GM19455 (cell line): ENCODE measurements at regions not wholly inside any gene's neighbourhood (a gene's known extent, or its start where the extent isn't known, plus 50 kb on each side); places are given as distances from the start of the nearest gene placed in this dataset.
"Not testable (repeated sequence)": the region's sequence is repeated elsewhere in the genome, so short reads cannot be mapped to it uniquely, and the experiment has no call there.

Source experiments
- ATAC-seq: cut with Tn5 transposase; IDR thresholded peaks from one replicate; pipeline ENCODE4 v1.9.1; 2021; ENCODE audit not compliant: unreplicated experiment

DNA sequence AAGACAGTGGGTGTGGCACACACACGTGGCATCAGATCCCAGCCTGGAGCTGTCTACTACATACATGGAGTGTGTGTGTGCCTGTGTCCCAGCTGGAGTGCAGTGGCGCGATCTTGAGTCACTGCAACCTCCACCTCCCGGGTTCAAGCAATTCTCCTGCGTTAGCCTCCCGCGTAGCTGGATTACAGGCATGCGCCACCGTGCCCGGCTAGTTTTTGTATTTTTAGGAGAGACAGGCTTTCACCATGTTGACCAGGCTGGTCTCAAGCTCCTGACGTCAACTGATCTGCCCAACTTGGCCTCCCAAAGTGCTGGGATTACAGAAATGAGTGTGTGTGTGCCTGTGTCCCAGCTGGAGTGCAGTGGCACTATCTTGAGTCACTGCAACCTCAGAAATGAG lies 108.8 kb downstream of the IL12A start:
- no peak for ATAC-seq

DNA sequence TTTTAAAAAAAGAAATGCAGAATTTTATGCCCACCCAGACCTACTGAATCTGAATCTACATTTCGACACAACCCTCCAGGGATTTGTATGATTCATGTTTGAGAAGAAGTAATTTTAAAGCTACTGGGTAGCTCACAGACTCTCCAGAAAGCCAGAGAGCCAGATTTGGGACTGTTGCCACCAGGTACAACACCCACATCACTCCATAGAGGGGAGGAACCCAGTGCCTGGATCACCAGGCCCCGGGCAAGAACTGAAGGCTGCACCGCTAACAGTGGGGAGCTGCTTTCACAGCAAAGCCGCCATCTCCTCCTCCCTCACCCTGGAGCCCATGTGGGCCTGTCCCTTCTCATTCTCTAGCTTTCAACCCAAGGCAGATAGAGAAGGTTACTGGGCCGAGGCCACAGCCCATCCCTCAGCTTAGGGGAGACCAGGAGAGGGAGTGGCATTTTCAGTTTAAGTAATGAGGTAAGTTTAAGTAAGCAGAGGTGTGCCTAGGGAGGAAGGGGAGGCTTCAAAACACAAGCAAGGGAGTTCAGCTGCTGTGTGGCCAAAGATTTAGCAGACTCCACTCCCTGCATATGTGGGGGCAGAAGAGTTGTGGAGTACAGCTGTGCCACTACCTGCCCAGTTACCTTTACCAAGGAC lies 109.8 kb downstream of the IL12A start:
- ATAC-seq = no peak

GRCh38 chr3:160098926-160099626 lies 110.4 kb downstream of the IL12A start:
- no peak for ATAC-seq

GRCh38 chr3:160099834-160100233 lies 111.2 kb downstream of the IL12A start:
- peak; percentile 47 for ATAC-seq

DNA sequence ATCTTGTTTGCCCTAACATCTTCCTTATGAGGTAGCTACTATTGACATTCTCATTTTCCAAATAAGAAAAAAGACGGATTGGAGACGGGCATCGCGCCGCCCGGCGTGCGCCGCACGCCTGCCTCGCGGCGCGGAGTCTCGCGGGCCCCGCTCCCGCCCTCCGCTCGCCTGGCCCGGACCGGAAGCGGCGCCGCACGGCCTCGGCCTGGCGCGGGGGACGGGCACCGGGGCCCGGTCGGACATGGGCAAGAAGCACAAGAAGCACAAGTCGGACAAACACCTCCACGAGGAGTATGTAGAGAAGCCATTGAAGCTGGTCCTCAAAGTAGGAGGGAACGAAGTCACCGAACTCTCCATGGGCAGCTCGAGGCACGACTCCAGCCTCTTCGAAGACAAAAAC lies 112.0 kb downstream of the IL12A start:
- ATAC-seq = no peak

GRCh38 chr3:160102001-160102400 lies 113.4 kb downstream of the IL12A start:
- not testable (repeated sequence) for ATAC-seq

- ATAC-seq = no peak
These were observed 114.8 kb downstream of the IL12A start for GRCh38 chr3:160103397-160103796.

DNA sequence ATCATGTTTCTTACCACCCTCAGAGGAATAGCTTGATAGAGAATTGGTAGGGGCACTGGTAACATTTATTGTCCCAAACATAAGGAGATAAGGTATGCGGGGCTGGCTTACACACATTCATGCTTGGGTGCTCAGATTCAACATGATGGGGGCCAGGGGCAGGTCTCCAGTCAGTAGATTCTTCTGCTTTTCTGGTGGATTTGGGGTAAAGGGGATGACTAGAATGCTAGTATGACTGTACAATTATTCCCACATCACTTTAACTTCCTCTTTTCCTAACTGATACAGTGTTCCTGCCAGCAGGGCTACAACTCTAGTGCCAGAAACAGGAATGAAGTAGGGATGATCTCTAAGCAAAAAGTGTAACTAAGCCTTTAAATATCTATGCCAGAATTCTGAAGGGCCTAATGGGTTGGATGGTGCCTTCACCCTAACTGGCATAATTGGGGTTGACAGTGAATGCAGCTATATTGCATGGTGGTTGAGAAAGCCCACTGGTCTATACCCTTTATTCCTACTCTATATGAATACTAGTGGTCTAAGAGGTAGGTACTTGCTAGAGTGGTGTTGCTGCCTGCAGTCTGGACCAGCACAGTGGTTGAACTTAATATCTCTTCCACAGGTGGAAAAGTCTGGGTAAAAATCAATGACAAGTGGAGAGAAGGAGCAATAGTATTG lies 117.4 kb downstream of the IL12A start:
- ATAC-seq = no peak

- no peak for ATAC-seq
These were observed 118.0 kb upstream of the C3orf80 start for GRCh38 chr3:160106905-160107861.

DNA sequence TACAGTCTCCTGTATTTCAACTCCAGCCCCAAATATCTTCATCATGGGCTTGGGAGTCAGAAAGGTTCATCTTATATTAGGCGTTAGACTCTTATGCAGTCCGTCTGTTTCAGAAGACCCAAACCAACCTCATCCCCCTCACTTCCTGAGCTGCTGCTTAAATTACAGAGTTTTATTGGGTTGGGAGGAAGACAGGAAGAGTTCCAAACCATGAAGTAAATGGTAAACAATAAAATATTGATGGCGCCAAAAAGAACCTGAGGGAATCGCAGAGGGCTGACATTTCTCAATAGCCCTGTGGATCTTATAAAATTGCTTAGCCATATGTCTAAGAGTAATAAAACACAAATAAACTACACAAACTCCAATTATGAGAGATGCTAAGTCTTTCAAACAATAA lies 116.9 kb upstream of the C3orf80 start:
- no peak for ATAC-seq

DNA sequence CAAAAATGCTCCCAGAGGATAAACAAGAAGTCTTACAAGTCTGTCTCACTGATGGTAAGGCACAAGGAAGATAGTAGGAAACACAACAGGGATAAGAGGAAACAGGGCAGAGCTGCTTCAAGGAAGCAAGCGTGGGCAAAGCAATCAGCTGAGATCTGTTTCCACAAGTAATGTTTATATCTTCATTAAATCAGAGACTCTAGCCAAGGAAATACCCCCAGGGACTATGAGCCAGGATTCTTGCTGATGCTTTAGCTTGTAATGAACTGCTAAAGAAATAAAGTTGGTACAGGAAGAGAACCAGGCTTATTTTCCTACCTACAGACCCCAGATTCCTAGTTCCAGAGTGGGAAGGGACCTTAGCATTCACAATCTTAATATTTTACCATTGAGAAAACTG lies 112.7 kb upstream of the C3orf80 start:
- no peak for ATAC-seq

GRCh38 chr3:160112996-160113395 lies 112.2 kb upstream of the C3orf80 start:
- no peak for ATAC-seq

- ATAC-seq = no peak
These were observed 110.7 kb upstream of the C3orf80 start for GRCh38 chr3:160114355-160114995.

DNA sequence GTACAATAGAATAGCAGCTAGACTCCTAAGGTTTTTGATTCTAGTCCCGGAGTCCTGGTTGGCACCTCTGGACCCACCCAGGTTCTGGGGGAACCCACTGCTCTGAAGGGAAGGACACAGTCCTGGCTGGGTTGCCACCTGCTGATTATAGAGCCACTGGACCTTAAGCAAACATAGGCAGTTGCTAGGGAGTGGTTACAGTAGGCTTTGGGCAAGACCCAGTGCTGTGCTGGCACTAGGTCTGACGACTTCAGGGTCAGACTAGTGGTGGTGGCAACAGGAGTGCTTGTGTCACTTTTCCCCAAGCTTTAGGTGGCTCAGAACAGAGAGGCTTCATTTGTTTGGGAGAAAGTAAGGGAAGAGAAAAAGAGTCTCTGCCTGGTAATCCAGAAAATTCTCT lies 109.8 kb upstream of the C3orf80 start:
- ATAC-seq = no peak

GRCh38 chr3:160124224-160124623 lies 101.0 kb upstream of the C3orf80 start:
- ATAC-seq = no peak

GRCh38 chr3:160125258-160125657 lies 100.0 kb upstream of the C3orf80 start:
- ATAC-seq = no peak

DNA sequence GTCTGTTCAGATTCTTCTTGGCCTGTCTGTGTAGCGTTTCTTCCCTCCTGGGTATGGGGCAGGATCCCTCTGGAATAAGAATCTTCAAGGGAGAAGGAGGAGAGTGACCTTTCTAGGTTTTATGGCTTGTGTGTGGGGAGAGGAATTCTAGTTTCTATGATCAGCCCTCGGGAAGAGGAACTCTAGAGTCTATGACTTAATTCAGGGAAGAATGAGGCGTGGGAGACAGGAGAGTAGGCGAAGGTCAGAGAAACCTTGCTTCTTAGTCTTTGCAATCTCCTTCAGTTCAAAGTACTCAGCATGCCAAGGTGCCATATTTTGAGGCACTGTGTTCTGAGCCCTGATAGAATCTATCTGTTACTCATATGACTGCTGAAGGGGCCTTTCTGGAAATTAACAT lies 99.2 kb upstream of the C3orf80 start:
- no peak for ATAC-seq

GRCh38 chr3:160126761-160127160 lies 98.5 kb upstream of the C3orf80 start:
- ATAC-seq = no peak

DNA sequence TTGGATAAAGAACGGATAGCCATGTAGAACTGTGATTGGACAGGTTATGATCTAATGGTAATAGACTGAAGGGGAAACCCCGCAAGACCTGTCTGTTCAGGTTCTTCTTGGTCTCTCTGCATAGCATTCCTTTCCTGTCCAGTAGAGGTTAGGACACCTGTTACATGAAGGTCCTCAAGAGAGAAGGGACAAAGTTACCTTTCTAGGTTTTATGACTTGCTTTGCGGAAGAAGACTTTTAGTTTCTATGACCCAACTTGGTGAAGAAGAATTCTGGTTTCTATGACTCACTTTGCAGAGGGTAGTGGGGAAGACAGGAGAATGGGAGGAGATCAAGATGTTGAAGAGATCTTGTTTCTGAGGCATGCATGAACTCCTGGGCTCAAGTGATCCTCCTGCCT lies 97.9 kb upstream of the C3orf80 start:
- ATAC-seq = no peak

DNA sequence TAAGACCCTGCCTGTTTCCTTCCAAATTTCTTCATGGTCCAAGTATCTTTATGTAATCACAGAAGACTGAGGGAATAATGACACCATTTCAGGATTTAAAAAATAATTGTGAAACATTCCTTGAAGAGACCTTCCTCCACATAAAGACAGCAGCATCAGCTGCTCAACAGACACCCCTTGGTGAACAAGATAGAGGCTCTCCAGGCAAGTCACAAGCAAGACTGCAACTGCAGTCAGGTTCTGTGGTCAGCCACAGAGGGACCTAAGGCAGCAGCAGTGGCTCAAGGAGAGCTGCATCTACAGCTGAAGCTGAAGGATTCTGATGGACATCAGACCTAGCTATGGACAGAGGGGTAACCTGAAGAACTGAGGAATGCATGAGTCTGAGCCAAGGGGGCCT lies 97.2 kb upstream of the C3orf80 start:
- ATAC-seq = no peak
